ENCODE measurements at regions not wholly inside any gene's neighbourhood (a gene's known extent, or its start where the extent isn't known, plus 50 kb on each side); places are given as distances from the start of the nearest gene placed in this dataset.

- TF ChIP-seq CTCF (IDR thresholded peaks at IDR 0.05) (no peak), POLR2AphosphoS5 (IDR thresholded peaks at IDR 0.05) (no peak), POLR2A (IDR thresholded peaks at IDR 0.05) (no peak)
Observed at GRCh38 chr9:82146677-82147076, 158.1 kb downstream of the SPATA31D1 start.

All from transverse colon (tissue), 4 donors.